Fibroblast of lung (primary cell): ENCODE measurements at regions not wholly inside any gene's neighbourhood (a gene's known extent, or its start where the extent isn't known, plus 50 kb on each side); places are given as distances from the start of the nearest gene placed in this dataset.

Experiments
- CTCF ChIP-seq, 2 donors: IDR thresholded peaks in 1 of 2; conservative IDR thresholded peaks in 1 of 2; 1 replicate in 1 of 2; 2 replicates in 1 of 2; pipeline ENCODE4 v1.5.1; 2011 to 2012; ENCODE audit warnings: low read length in 2 of 2, control low read depth in 1 of 2, inconsistent platforms in 1 of 2, low read depth in 1 of 2, mild to moderate bottlenecking in 1 of 2
- EZH2 ChIP-seq: IDR thresholded peaks from 2 replicates; pipeline ENCODE4 v1.5.1; 2012; ENCODE audit warnings: low read length, control low read depth, mild to moderate bottlenecking; ENCODE audit errors: missing control alignments

GRCh38 chr11:112579282-112579681, 318.6 kb upstream of the PLET1 start:
- TF ChIP-seq CTCF (conservative IDR thresholded peaks at IDR 0.05 in 1 of 2, IDR thresholded peaks at IDR 0.05 in 1 of 2; ENCODE audit: low read depth in 1 of 2, low read length in 2 of 2) (no peak), EZH2 (no peak)
